Parathyroid adenoma (tissue), 2 donors: ENCODE measurements at regions not wholly inside any gene's neighbourhood (a gene's known extent, or its start where the extent isn't known, plus 50 kb on each side); places are given as distances from the start of the nearest gene placed in this dataset.

Source experiments
- H2AFZ ChIP-seq: fragments of 300-600 bp; sonication (generic); one replicate; pipeline ENCODE4 v1.7.0; 2017; ENCODE audit warnings: antibody characterized with exemption, mild to moderate bottlenecking
- H3K27ac ChIP-seq: fragments of 300-600 bp; sonication (generic); one replicate; pipeline ENCODE4 v1.7.0; 2017
- H3K27me3 ChIP-seq: fragments of 300-600 bp; sonication (generic); one replicate; pipeline ENCODE4 v1.7.0; 2017; ENCODE audit warnings: low read length; ENCODE audit not compliant: control insufficient read depth, insufficient read depth
- H3K36me3 ChIP-seq: fragments of 300-600 bp; sonication (generic); one replicate; pipeline ENCODE4 v1.7.0; 2017; ENCODE audit warnings: low read length; ENCODE audit not compliant: control insufficient read depth, insufficient read depth
- H3K4me1 ChIP-seq: fragments of 300-600 bp; sonication (generic); one replicate; pipeline ENCODE4 v1.7.0; 2017; ENCODE audit warnings: control low read depth
- H3K4me2 ChIP-seq: fragments of 300-600 bp; sonication (generic); one replicate; pipeline ENCODE4 v1.7.0; 2017; ENCODE audit warnings: low read length
- H3K4me3 ChIP-seq: fragments of 300-600 bp; sonication (generic); one replicate; pipeline ENCODE4 v1.7.0; 2017; ENCODE audit warnings: low read depth, low read length
- H3K79me2 ChIP-seq: fragments of 300-600 bp; sonication (generic); one replicate; pipeline ENCODE4 v1.7.0; 2017; ENCODE audit warnings: control low read depth
- H3K9ac ChIP-seq: fragments of 300-600 bp; sonication (generic); one replicate; pipeline ENCODE4 v1.7.0; 2017; ENCODE audit warnings: mild to moderate bottlenecking
- H3K9me3 ChIP-seq: fragments of 300-600 bp; sonication (generic); one replicate; pipeline ENCODE4 v1.7.0; 2017; ENCODE audit warnings: low read length; ENCODE audit not compliant: control insufficient read depth
- TF ChIP-seq, protein P1 (sequence below): fragments of 300-600 bp; sonication (generic); IDR thresholded peaks from one replicate; pipeline ENCODE4 v1.7.0; 2017; ENCODE audit warnings: antibody characterized with exemption, mild to moderate bottlenecking
- donor health status: primary hyperparathyroidism.

DNA sequence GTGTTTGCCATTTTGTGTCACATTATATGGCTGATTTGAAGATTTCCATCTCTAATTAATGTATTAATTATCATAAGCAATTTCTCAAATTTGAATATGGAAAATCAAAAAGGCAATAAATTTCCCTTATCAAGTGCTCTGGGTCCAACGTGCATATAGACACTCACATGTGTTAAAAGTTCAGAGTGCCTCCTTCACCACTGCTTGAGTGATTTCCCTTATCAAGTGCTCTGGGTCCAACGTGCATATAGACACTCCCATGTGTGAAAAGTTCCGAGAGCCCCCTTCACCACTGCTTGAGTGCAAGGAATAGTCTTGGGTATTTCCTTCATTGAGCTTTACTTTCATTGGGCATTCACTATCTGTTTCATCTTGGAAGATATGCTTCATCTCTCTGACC is 421.0 kb upstream of the ZNF717 start:
- H3K9ac ChIP-seq = no peak overlapping the region
- H3K79me2 ChIP-seq = no peaks in the 10 kb centered on the region
- no peaks in the 10 kb centered on the region for H3K36me3 ChIP-seq
- H3K4me3 ChIP-seq = no peak overlapping the region
- no peaks in the 10 kb centered on the region for H3K9me3 ChIP-seq
- H3K4me1 ChIP-seq = no peaks in the 10 kb centered on the region
- no peaks in the 10 kb centered on the region for H3K27me3 ChIP-seq
- H3K27ac ChIP-seq = no peak overlapping the region
- TF ChIP-seq, protein P1, sequence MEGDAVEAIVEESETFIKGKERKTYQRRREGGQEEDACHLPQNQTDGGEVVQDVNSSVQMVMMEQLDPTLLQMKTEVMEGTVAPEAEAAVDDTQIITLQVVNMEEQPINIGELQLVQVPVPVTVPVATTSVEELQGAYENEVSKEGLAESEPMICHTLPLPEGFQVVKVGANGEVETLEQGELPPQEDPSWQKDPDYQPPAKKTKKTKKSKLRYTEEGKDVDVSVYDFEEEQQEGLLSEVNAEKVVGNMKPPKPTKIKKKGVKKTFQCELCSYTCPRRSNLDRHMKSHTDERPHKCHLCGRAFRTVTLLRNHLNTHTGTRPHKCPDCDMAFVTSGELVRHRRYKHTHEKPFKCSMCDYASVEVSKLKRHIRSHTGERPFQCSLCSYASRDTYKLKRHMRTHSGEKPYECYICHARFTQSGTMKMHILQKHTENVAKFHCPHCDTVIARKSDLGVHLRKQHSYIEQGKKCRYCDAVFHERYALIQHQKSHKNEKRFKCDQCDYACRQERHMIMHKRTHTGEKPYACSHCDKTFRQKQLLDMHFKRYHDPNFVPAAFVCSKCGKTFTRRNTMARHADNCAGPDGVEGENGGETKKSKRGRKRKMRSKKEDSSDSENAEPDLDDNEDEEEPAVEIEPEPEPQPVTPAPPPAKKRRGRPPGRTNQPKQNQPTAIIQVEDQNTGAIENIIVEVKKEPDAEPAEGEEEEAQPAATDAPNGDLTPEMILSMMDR = no peak
- H3K4me2 ChIP-seq = no peak overlapping the region
- H2AFZ ChIP-seq = no peak overlapping the region

DNA sequence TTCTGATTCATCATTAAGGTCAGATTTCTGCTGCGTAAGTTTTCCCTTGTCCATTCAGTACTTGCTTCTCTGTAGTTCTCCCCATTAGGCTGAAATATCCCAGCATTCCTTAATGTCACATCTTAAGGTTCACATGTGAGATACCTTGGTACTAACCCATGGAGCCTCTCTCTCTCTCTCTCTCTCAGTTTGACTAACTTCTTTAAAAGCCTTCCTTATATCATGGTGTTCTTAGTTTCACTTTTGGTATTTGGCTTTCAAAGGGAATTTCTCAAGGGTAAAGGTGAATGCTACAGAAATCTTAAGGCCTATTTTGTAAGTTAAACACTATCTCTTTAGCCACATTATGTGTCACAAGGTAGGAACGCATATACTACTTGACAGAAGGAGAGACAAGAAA is 427.3 kb upstream of the ZNF717 start:
- Histone ChIP-seq H3K4me3 (no peak overlapping the region), H2AFZ (no peak overlapping the region), H3K27me3 (no peaks in the 10 kb centered on the region), H3K27ac (no peak overlapping the region), H3K4me1 (no peaks in the 10 kb centered on the region), H3K4me2 (no peak overlapping the region), H3K9ac (no peak overlapping the region), H3K36me3 (no peaks in the 10 kb centered on the region), H3K9me3 (no peaks in the 10 kb centered on the region), H3K79me2 (no peaks in the 10 kb centered on the region)
- TF ChIP-seq, protein P1 = no peak

DNA sequence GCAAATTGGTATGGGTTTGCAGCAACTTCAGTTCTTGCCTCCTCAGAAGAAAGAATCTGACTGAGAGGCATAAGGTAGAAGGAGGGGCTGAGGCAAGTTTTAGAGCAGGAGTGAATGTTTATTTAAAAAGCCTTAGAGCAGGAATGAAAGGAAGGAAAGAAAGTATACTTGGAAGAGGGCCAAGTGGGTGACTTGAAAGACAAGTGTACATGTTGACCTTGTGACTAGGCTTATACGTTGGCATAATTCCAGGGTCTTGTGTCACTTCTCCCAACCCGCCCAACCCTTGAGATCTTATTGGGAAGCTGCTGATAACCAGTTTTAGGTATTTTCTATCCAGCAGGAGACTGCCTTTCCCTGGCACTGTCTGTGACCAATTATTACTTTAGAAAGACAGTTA is 436.9 kb upstream of the ZNF717 start:
- no peaks in the 10 kb centered on the region for H3K36me3 ChIP-seq

DNA sequence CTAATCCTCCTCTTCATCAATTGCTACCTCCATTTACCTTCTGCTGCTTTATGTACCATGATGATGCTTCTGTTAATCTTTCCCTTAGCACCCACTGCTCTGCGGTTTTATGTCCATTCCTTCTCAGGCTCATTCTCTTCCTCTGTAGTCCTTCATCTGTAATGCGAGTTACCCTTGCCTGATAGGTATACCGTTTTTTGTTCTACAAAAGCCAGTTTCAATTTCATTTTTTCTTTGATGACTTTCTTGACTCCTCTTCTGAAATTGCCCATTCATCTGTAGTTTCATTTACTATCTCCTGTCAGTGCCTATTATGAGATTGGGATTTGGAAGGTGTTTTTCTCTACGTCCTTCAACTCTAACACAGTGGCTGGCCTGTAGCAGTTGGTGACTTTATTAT is 445.9 kb upstream of the ZNF717 start:
- Histone ChIP-seq H3K27ac (no peak overlapping the region), H3K36me3 (no peaks in the 10 kb centered on the region), H3K9ac (no peak overlapping the region), H3K4me2 (no peak overlapping the region), H3K4me3 (no peak overlapping the region), H3K79me2 (no peaks in the 10 kb centered on the region), H2AFZ (no peak overlapping the region), H3K27me3 (no peaks in the 10 kb centered on the region), H3K9me3 (no peaks in the 10 kb centered on the region), H3K4me1 (no peaks in the 10 kb centered on the region)
- TF ChIP-seq, protein P1 = no peak

More for the DNA sequence above, 436.9 kb upstream of the ZNF717 start:
- Histone ChIP-seq H3K9ac (no peak overlapping the region), H3K27me3 (no peaks in the 10 kb centered on the region), H3K4me2 (no peak overlapping the region), H3K4me1 (no peaks in the 10 kb centered on the region), H3K9me3 (no peaks in the 10 kb centered on the region), H3K4me3 (no peak overlapping the region), H3K79me2 (no peaks in the 10 kb centered on the region), H2AFZ (no peak overlapping the region), H3K27ac (no peak overlapping the region)
- TF ChIP-seq, protein P1 = no peak

DNA sequence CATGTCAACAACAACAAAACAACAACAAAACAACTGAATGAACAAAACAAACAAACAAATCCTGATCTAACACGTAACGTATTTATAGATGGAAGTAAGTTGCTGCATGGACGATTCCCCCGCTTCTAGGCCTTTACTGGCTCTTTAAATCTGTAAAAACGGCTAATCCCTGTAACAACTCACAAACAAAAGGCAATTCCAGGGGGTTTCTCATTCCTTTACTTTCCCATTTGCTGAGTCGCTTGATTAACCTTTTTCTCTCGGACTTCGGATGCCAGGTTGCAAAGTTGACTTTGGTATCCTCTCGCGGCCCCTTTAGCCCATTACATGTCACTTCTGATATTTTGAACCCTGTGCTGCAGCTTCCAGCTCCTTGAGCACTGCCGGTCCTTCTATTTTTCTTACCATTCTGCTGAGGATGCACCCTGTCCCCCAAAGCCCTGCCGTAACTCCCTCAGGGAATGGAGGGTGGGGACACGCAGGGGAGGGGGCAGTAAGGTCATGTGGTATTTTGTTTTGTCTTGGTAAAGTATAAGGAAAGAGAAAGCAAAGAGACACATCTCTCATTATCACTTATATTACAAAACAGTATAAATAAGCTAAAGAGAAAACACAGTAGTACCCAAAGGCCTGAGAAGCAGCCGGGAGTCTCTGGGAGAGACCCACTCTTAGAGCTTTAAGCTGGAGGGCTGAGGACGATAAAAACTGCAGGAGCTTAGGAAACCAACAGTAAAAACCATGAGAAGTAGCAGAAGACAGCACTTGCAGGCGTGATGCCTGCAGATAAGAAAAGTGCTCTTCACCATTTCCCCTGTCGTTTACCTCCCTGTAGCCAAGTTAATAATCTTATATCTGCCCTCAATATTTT is 457.8 kb upstream of the ZNF717 start:
- H3K9me3 ChIP-seq = no peaks in the 10 kb centered on the region
- H3K4me2 ChIP-seq = no peak overlapping the region
- H3K79me2 ChIP-seq = no peaks in the 10 kb centered on the region
- H3K27ac ChIP-seq = no peak overlapping the region
- no peaks in the 10 kb centered on the region for H3K36me3 ChIP-seq
- no peak overlapping the region for H2AFZ ChIP-seq
- H3K27me3 ChIP-seq = no peaks in the 10 kb centered on the region
- TF ChIP-seq, protein P1 = no peak
- no peak overlapping the region for H3K4me3 ChIP-seq
- H3K4me1 ChIP-seq = no peaks in the 10 kb centered on the region
- no peak overlapping the region for H3K9ac ChIP-seq
